ENCODE measurements at regions not wholly inside any gene's neighbourhood (a gene's known extent, or its start where the extent isn't known, plus 50 kb on each side); places are given as distances from the start of the nearest gene placed in this dataset.

GRCh38 chr5:173512637-173513435 is 103.6 kb downstream of the BOD1 start:
- no peak for TF ChIP-seq CTCF (IDR thresholded peaks at IDR 0.05)
- no peak for TF ChIP-seq POLR2A (IDR thresholded peaks at IDR 0.05)
